HEK293 (cell line): ENCODE measurements at regions not wholly inside any gene's neighbourhood (a gene's known extent, or its start where the extent isn't known, plus 50 kb on each side); places are given as distances from the start of the nearest gene placed in this dataset.

Experiments
- CTCF ChIA-PET: fragments of 350-600 bp; formaldehyde crosslinking; extraction: SDS; loops from one replicate; lab custom pipeline; 2021; ENCODE audit warnings: antibody characterized with exemption; lab: Yijun Ruan, JAX
- POLR2A ChIA-PET: fragments of 300-600 bp; formaldehyde crosslinking; extraction: SDS; loops from one replicate; lab custom pipeline; 2020; ENCODE audit warnings: antibody characterized with exemption, inconsistent platforms; lab: Yijun Ruan, JAX
- H3K27ac ChIP-seq: fragments of 200-500 bp; sonication (Bioruptor generic); 2 replicates; pipeline ENCODE4 v1.5.1; 2014; ENCODE audit warnings: low read depth, low read length, control low read depth, inconsistent platforms; ENCODE audit errors: extremely low read depth
- H3K36me3 ChIP-seq, 2 experiments: fragments of 200-500 bp in 1 of 2; sonication (Bioruptor generic) in 1 of 2; 1 replicate in 1 of 2; 2 replicates in 1 of 2; pipeline ENCODE4 v1.5.1; 2014 to 2017; ENCODE audit warnings: inconsistent platforms in 2 of 2, low read length in 2 of 2; ENCODE audit not compliant: control insufficient read depth in 2 of 2, insufficient read depth in 1 of 2
- H3K4me1 ChIP-seq: fragments of 200-500 bp; sonication (Bioruptor generic); 2 replicates; pipeline ENCODE4 v1.5.1; 2014; ENCODE audit warnings: mild to moderate bottlenecking, low read length, inconsistent platforms; ENCODE audit not compliant: control insufficient read depth, insufficient read depth
- H3K4me3 ChIP-seq: 2 replicates; pipeline ENCODE4 v1.5.1; 2011; ENCODE audit warnings: low read depth, mild to moderate bottlenecking, control low read depth, low read length, moderate library complexity
- H3K9me3 ChIP-seq: fragments of 200-500 bp; sonication (Bioruptor generic); 2 replicates; pipeline ENCODE4 v1.5.1; 2014; ENCODE audit warnings: low read depth, low read length, inconsistent platforms; ENCODE audit not compliant: control insufficient read depth, insufficient read depth
- AEBP2 ChIP-seq: fragments of 450-650 bp; formaldehyde crosslinking; IDR thresholded peaks from 2 replicates; pipeline ENCODE4 v1.5.1; 2016; ENCODE audit warnings: missing biosample characterization, missing genetic modification characterization, borderline replicate concordance
- GFI1B ChIP-seq: fragments of 450-650 bp; formaldehyde crosslinking; IDR thresholded peaks from 2 replicates; pipeline ENCODE4 v1.5.1; 2016; ENCODE audit warnings: missing biosample characterization, missing genetic modification characterization
- GLI4 ChIP-seq: fragments of 450-650 bp; formaldehyde crosslinking; IDR thresholded peaks from 2 replicates; pipeline ENCODE4 v1.5.1; 2016; ENCODE audit warnings: missing biosample characterization, missing genetic modification characterization
- HOXD13 ChIP-seq: sonication (generic); formaldehyde crosslinking; IDR thresholded peaks from 2 replicates; pipeline ENCODE4 v1.8.0; 2022; ENCODE audit warnings: missing genetic modification reagents, borderline replicate concordance
- KLF10 ChIP-seq: fragments of 450-650 bp; IDR thresholded peaks from 2 replicates; pipeline ENCODE4 v1.5.1; 2018; ENCODE audit warnings: missing biosample characterization, mild to moderate bottlenecking, missing genetic modification characterization
- KLF7 ChIP-seq: fragments of 450-650 bp; formaldehyde crosslinking; IDR thresholded peaks from 2 replicates; pipeline ENCODE4 v1.5.1; 2016; ENCODE audit warnings: missing biosample characterization, missing genetic modification characterization, borderline replicate concordance
- KLF8 ChIP-seq: fragments of 450-650 bp; formaldehyde crosslinking; IDR thresholded peaks from 2 replicates; pipeline ENCODE4 v1.5.1; 2016; ENCODE audit warnings: missing biosample characterization, missing genetic modification characterization
- SP3 ChIP-seq: fragments of 450-650 bp; formaldehyde crosslinking; IDR thresholded peaks from 2 replicates; pipeline ENCODE4 v1.5.1; 2016; ENCODE audit warnings: missing biosample characterization, missing genetic modification characterization
- SP7 ChIP-seq: fragments of 450-650 bp; formaldehyde crosslinking; IDR thresholded peaks from 2 replicates; pipeline ENCODE4 v1.5.1; 2016; ENCODE audit warnings: missing biosample characterization, missing genetic modification characterization
- YY2 ChIP-seq: fragments of 450-650 bp; formaldehyde crosslinking; IDR thresholded peaks from 2 replicates; pipeline ENCODE4 v1.5.1; 2016; ENCODE audit warnings: missing biosample characterization, missing genetic modification characterization
- ZBTB1 ChIP-seq: fragments of 450-650 bp; formaldehyde crosslinking; IDR thresholded peaks from 2 replicates; pipeline ENCODE4 v1.5.1; 2016; ENCODE audit warnings: missing biosample characterization, missing genetic modification characterization
- ZFHX2 ChIP-seq: fragments of 450-650 bp; formaldehyde crosslinking; conservative IDR thresholded peaks from 2 replicates; pipeline ENCODE4 v1.5.1; 2016; ENCODE audit warnings: missing biosample characterization, missing genetic modification characterization
- ZFP41 ChIP-seq: fragments of 450-650 bp; formaldehyde crosslinking; IDR thresholded peaks from 2 replicates; pipeline ENCODE4 v1.5.1; 2016; ENCODE audit warnings: missing biosample characterization, missing genetic modification characterization, borderline replicate concordance
- ZNF133 ChIP-seq: fragments of 450-650 bp; formaldehyde crosslinking; IDR thresholded peaks from 2 replicates; pipeline ENCODE4 v1.5.1; 2016; ENCODE audit warnings: missing biosample characterization, missing genetic modification characterization
- ZNF140 ChIP-seq: fragments of 450-650 bp; formaldehyde crosslinking; IDR thresholded peaks from 2 replicates; pipeline ENCODE4 v1.5.1; 2016; ENCODE audit warnings: missing biosample characterization, missing genetic modification characterization
- ZNF16 ChIP-seq: fragments of 450-650 bp; formaldehyde crosslinking; IDR thresholded peaks from 2 replicates; pipeline ENCODE4 v1.5.1; 2016; ENCODE audit warnings: low read depth, missing biosample characterization, missing genetic modification characterization
- ZNF24 ChIP-seq: fragments of 450-650 bp; formaldehyde crosslinking; IDR thresholded peaks from 2 replicates; pipeline ENCODE4 v1.5.1; 2016; ENCODE audit warnings: missing biosample characterization, missing genetic modification characterization
- ZNF302 ChIP-seq: fragments of 450-650 bp; formaldehyde crosslinking; IDR thresholded peaks from 2 replicates; pipeline ENCODE4 v1.5.1; 2016; ENCODE audit warnings: missing biosample characterization, missing genetic modification characterization, low read depth
- ZNF324 ChIP-seq: fragments of 450-650 bp; formaldehyde crosslinking; IDR thresholded peaks from 2 replicates; pipeline ENCODE4 v1.5.1; 2016; ENCODE audit warnings: missing biosample characterization, missing genetic modification characterization
- ZNF335 ChIP-seq: fragments of 450-650 bp; formaldehyde crosslinking; conservative IDR thresholded peaks from 2 replicates; pipeline ENCODE4 v1.5.1; 2016; ENCODE audit warnings: missing biosample characterization, missing genetic modification characterization
- ZNF362 ChIP-seq: fragments of 450-650 bp; formaldehyde crosslinking; IDR thresholded peaks from 2 replicates; pipeline ENCODE4 v1.5.1; 2016; ENCODE audit warnings: missing biosample characterization, missing genetic modification characterization
- ZNF394 ChIP-seq: fragments of 450-650 bp; formaldehyde crosslinking; IDR thresholded peaks from 2 replicates; pipeline ENCODE4 v1.5.1; 2016; ENCODE audit warnings: missing biosample characterization, missing genetic modification characterization, mild to moderate bottlenecking, moderate library complexity, borderline replicate concordance
- ZNF423 ChIP-seq: fragments of 450-650 bp; formaldehyde crosslinking; IDR thresholded peaks from 2 replicates; pipeline ENCODE4 v1.5.1; 2016; ENCODE audit warnings: missing biosample characterization, missing genetic modification characterization
- ZNF426 ChIP-seq: fragments of 450-650 bp; formaldehyde crosslinking; IDR thresholded peaks from 2 replicates; pipeline ENCODE4 v1.5.1; 2017; ENCODE audit warnings: missing biosample characterization, missing genetic modification characterization, mild to moderate bottlenecking, inconsistent platforms, moderate library complexity
- ZNF433 ChIP-seq: fragments of 450-650 bp; formaldehyde crosslinking; IDR thresholded peaks from 2 replicates; pipeline ENCODE4 v1.5.1; 2016; ENCODE audit warnings: missing biosample characterization, missing genetic modification characterization, low read depth
- ZNF571 ChIP-seq: fragments of 450-650 bp; formaldehyde crosslinking; IDR thresholded peaks from 2 replicates; pipeline ENCODE4 v1.5.0; 2017; ENCODE audit warnings: missing biosample characterization, missing genetic modification characterization
- ZNF670 ChIP-seq: fragments of 450-650 bp; formaldehyde crosslinking; IDR thresholded peaks from 2 replicates; pipeline ENCODE4 v1.5.1; 2016; ENCODE audit warnings: missing biosample characterization, missing genetic modification characterization, low read depth
- ZNF776 ChIP-seq: fragments of 450-650 bp; formaldehyde crosslinking; IDR thresholded peaks from 2 replicates; pipeline ENCODE4 v1.5.0; 2017; ENCODE audit warnings: missing biosample characterization, missing genetic modification characterization, borderline replicate concordance
- ZNF792 ChIP-seq: fragments of 450-650 bp; formaldehyde crosslinking; IDR thresholded peaks from 2 replicates; pipeline ENCODE4 v1.5.1; 2016; ENCODE audit warnings: missing biosample characterization, missing genetic modification characterization

GRCh38 chr6:170148709-170149470 lies 142.0 kb downstream of the DLL1 start:
- Histone ChIP-seq H3K9me3 (no peaks in the 10 kb centered on the region), H3K4me3 (no peak overlapping the region), H3K4me1 (peaks cover 4% of the 10 kb centered on the region), H3K27ac (no peak overlapping the region), H3K36me3 (no peaks in the 10 kb centered on the region)
- TF ChIP-seq SP7 (tag by site-specific recombination) = no peak
- no peak for TF ChIP-seq ZNF394
- TF ChIP-seq ZNF423 = no peak
- TF ChIP-seq ZNF776 (tag by site-specific recombination) = no peak
- TF ChIP-seq HOXD13 = no peak
- TF ChIP-seq KLF7 (tag by site-specific recombination) = no peak
- no peak for TF ChIP-seq GFI1B (tag by site-specific recombination)
- no peak for TF ChIP-seq ZNF302 (tag by site-specific recombination)
- ChIA-PET CTCF (interaction anchor here (0.7 kb wide), 1 partner anchor 176 kb away, joined by 5 read pairs; no protein-coding TSS in a partner anchor), POLR2A (no interaction called here)

- TF ChIP-seq ZBTB1 (tag by site-specific recombination) = no peak
- peak; percentile 53; the same call in 1 of the 2 replicates for TF ChIP-seq ZFHX2 (tag by site-specific recombination)
- no peak for TF ChIP-seq GLI4
- Histone ChIP-seq H3K4me3 (no peak overlapping the region), H3K27ac (no peak overlapping the region), H3K36me3 (no peaks in the 10 kb centered on the region), H3K4me1 (peaks cover 4% of the 10 kb centered on the region), H3K9me3 (no peaks in the 10 kb centered on the region)
- ChIA-PET POLR2A (no interaction called here), CTCF (interaction anchor here (0.7 kb wide), 1 partner anchor 177 kb away, joined by 5 read pairs; no protein-coding TSS in a partner anchor)
Observed at GRCh38 chr6:170147832-170148708, 142.8 kb downstream of the DLL1 start.

GRCh38 chr6:170147056-170147787 lies 143.7 kb downstream of the DLL1 start:
- H3K4me3 ChIP-seq = no peak overlapping the region
- no peaks in the 10 kb centered on the region for H3K4me1 ChIP-seq
- TF ChIP-seq ZNF426 = no peak
- TF ChIP-seq ZNF433 (tag by site-specific recombination) = no peak
- no peak for TF ChIP-seq ZNF362 (tag by site-specific recombination)
- no peak for TF ChIP-seq KLF8 (tag by site-specific recombination)
- no peak for TF ChIP-seq ZNF24 (tag by site-specific recombination)
- no peak for TF ChIP-seq ZNF133 (tag by site-specific recombination)
- TF ChIP-seq ZNF324 = no peak
- TF ChIP-seq ZNF335 (tag by site-specific recombination) = no peak
- TF ChIP-seq SP3 = no peak
- no peak for TF ChIP-seq AEBP2 (tag by site-specific recombination)
- no peak for TF ChIP-seq ZNF16 (tag by site-specific recombination)
- no peak for TF ChIP-seq ZNF140 (tag by site-specific recombination)
- TF ChIP-seq ZNF670 = no peak
- no peak for TF ChIP-seq ZNF792 (tag by site-specific recombination)
- TF ChIP-seq ZFP41 (tag by site-specific recombination) = no peak
- TF ChIP-seq KLF10 (tag by site-specific recombination) = no peak
- no peak for TF ChIP-seq YY2
- TF ChIP-seq ZNF571 (tag by site-specific recombination) = no peak
- no peak overlapping the region for H3K27ac ChIP-seq
- no peaks in the 10 kb centered on the region for H3K36me3 ChIP-seq
- CTCF ChIA-PET = no interaction called here
- POLR2A ChIA-PET = no interaction called here
- H3K9me3 ChIP-seq = no peaks in the 10 kb centered on the region
